Ishikawa (cell line): ENCODE measurements at regions not wholly inside any gene's neighbourhood (a gene's known extent, or its start where the extent isn't known, plus 50 kb on each side); places are given as distances from the start of the nearest gene placed in this dataset.

ENCODE experiments used
- CEBPB ChIP-seq: IDR thresholded peaks from 2 replicates; pipeline ENCODE4 v1.6.1; 2012
- CREB1 ChIP-seq: IDR thresholded peaks from 2 replicates; pipeline ENCODE4 v1.6.1; 2012; ENCODE audit warnings: low read depth
- EGR1 ChIP-seq: IDR thresholded peaks from 2 replicates; pipeline ENCODE4 v1.6.1; 2012
- EP300 ChIP-seq: IDR thresholded peaks from 2 replicates; pipeline ENCODE4 v1.6.1; 2012; ENCODE audit warnings: borderline replicate concordance
- FOXM1 ChIP-seq: IDR thresholded peaks from 2 replicates; pipeline ENCODE4 v1.6.1; 2012; ENCODE audit warnings: low read depth, borderline replicate concordance
- MAX ChIP-seq: IDR thresholded peaks from 2 replicates; pipeline ENCODE4 v1.6.1; 2012
- NFIC ChIP-seq: IDR thresholded peaks from 2 replicates; pipeline ENCODE4 v1.6.1; 2012
- RAD21 ChIP-seq: IDR thresholded peaks from 2 replicates; pipeline ENCODE4 v1.6.1; 2012; ENCODE audit warnings: low read depth
- TAF1 ChIP-seq: IDR thresholded peaks from 2 replicates; pipeline ENCODE4 v1.6.1; 2012; ENCODE audit warnings: low read depth, mild to moderate bottlenecking
- TCF12 ChIP-seq: IDR thresholded peaks from 2 replicates; pipeline ENCODE4 v1.6.1; 2012; ENCODE audit warnings: low read depth
- TEAD4 ChIP-seq: IDR thresholded peaks from 2 replicates; pipeline ENCODE4 v1.6.1; 2012
- YY1 ChIP-seq: IDR thresholded peaks from 2 replicates; pipeline ENCODE4 v1.6.1; 2012; ENCODE audit warnings: low read depth
- ZBTB7A ChIP-seq: IDR thresholded peaks from 2 replicates; pipeline ENCODE4 v1.6.1; 2012; ENCODE audit warnings: low read depth
- TF ChIP-seq, protein P1 (sequence below): IDR thresholded peaks from 2 replicates; pipeline ENCODE4 v1.6.1; 2012
- TF ChIP-seq, protein P2 (sequence below): IDR thresholded peaks from 2 replicates; pipeline ENCODE4 v1.6.1; 2012; ENCODE audit warnings: low read depth, mild to moderate bottlenecking

- TF ChIP-seq NFIC (no peak), TEAD4 (no peak), CEBPB (no peak), TCF12 (no peak), TAF1 (no peak), ZBTB7A (no peak), MAX (no peak), CREB1 (no peak), RAD21 (no peak), YY1 (no peak), EGR1 (no peak), EP300 (no peak), FOXM1 (no peak)
- TF ChIP-seq, protein P1, sequence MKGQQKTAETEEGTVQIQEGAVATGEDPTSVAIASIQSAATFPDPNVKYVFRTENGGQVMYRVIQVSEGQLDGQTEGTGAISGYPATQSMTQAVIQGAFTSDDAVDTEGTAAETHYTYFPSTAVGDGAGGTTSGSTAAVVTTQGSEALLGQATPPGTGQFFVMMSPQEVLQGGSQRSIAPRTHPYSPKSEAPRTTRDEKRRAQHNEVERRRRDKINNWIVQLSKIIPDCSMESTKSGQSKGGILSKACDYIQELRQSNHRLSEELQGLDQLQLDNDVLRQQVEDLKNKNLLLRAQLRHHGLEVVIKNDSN: no peak
- TF ChIP-seq, protein P2, sequence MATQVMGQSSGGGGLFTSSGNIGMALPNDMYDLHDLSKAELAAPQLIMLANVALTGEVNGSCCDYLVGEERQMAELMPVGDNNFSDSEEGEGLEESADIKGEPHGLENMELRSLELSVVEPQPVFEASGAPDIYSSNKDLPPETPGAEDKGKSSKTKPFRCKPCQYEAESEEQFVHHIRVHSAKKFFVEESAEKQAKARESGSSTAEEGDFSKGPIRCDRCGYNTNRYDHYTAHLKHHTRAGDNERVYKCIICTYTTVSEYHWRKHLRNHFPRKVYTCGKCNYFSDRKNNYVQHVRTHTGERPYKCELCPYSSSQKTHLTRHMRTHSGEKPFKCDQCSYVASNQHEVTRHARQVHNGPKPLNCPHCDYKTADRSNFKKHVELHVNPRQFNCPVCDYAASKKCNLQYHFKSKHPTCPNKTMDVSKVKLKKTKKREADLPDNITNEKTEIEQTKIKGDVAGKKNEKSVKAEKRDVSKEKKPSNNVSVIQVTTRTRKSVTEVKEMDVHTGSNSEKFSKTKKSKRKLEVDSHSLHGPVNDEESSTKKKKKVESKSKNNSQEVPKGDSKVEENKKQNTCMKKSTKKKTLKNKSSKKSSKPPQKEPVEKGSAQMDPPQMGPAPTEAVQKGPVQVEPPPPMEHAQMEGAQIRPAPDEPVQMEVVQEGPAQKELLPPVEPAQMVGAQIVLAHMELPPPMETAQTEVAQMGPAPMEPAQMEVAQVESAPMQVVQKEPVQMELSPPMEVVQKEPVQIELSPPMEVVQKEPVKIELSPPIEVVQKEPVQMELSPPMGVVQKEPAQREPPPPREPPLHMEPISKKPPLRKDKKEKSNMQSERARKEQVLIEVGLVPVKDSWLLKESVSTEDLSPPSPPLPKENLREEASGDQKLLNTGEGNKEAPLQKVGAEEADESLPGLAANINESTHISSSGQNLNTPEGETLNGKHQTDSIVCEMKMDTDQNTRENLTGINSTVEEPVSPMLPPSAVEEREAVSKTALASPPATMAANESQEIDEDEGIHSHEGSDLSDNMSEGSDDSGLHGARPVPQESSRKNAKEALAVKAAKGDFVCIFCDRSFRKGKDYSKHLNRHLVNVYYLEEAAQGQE: no peak
Measured at GRCh38 chr3:59128685-59129084, 78.9 kb upstream of the CFAP20DC start.

- TF ChIP-seq, protein P2: no peak
- TF ChIP-seq, protein P1: no peak
- TF ChIP-seq MAX (no peak), CREB1 (no peak), TEAD4 (no peak)
Measured at GRCh38 chr3:59127071-59127470, 77.2 kb upstream of the CFAP20DC start.

GRCh38 chr3:59126446-59126845 lies 76.6 kb upstream of the CFAP20DC start:
- TF ChIP-seq, protein P1: no peak
- TF ChIP-seq MAX: no peak

DNA sequence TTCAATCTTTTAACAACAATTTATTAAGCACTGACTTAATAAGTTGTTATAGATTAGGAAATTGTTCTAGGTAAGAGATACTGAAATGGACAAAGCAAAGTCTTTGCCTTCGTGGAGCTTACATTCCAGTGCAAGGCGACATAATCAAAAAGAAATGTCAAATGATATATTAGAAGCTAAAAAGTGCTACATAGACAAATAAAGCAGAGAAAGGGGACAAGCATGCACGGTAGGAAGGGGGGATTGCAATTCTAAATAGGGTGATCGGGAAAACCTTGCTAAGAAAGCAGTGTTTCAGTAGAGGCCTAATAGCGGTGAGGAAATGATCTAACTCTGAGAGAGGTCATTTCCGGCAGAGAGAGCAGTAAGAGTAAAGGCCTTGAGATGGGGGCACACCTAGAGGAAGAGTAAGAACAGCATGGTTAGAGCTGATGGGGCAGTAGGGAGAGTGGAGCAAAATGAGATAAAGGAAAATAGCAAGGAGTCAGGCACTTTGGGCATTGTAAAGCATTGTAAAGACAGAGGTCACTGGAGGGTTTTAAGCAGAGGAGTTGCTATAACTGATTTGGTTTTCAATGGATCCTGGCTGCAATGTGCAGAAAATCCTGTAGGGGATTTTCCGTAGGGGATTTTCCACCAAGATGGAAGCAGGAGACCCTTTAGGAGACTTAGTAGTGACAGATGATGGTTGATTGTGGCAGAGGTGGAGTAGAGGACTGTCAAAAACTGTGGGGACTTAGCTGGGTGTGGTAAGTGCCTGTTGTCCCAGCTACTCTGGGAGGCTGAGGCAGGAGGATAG lies 71.7 kb upstream of the CFAP20DC start:
- TF ChIP-seq ZBTB7A (no peak), FOXM1 (no peak), MAX (no peak), CREB1 (no peak), EP300 (no peak)

DNA sequence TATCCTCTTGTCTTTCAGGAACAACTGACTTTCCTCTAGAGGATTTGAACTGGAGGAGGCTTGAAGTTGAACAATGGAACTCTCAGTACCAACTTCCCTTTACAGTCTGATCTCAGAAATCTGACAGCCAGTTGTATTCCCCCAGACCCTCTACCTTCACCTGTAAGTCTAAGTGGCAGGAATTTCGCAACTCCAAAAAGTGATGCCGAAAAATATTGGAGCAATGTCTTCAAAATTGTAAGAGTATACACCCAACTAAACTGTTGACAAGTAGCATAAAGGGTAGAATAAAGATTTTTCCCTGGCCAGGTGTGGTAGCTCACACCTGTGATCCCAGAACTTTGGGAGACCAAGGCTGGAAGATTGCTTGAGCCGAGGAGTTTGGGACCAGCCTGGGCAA lies 69.1 kb upstream of the CFAP20DC start:
- no peak for TF ChIP-seq FOXM1

GRCh38 chr3:59117396-59117795 lies 67.6 kb upstream of the CFAP20DC start:
- TF ChIP-seq TCF12: no peak
- no peak for TF ChIP-seq NFIC
- no peak for TF ChIP-seq EGR1
- no peak for TF ChIP-seq CREB1
- TF ChIP-seq YY1: no peak
- TF ChIP-seq ZBTB7A: no peak
- TF ChIP-seq RAD21: no peak
- TF ChIP-seq CEBPB: no peak
- TF ChIP-seq FOXM1: no peak
- no peak for TF ChIP-seq TEAD4
- no peak for TF ChIP-seq EP300
- TF ChIP-seq, protein P1: no peak
- TF ChIP-seq MAX: no peak
- TF ChIP-seq, protein P2: no peak
